SK-N-SH (cell line): ENCODE measurements at regions not wholly inside any gene's neighbourhood (a gene's known extent, or its start where the extent isn't known, plus 50 kb on each side); places are given as distances from the start of the nearest gene placed in this dataset.

ENCODE experiments used
- TF ChIP-seq, protein P1 (sequence below): IDR thresholded peaks from 2 replicates; pipeline ENCODE4 v1.6.1; 2012; ENCODE audit warnings: mild to moderate bottlenecking, low read depth, low read length, moderate library complexity
- TF ChIP-seq, protein P2 (sequence below): fragments of 200-600 bp; sonication (generic); IDR thresholded peaks from 2 replicates; pipeline ENCODE4 v1.6.1; 2017; ENCODE audit warnings: antibody characterized with exemption, mild to moderate bottlenecking, moderate library complexity

DNA sequence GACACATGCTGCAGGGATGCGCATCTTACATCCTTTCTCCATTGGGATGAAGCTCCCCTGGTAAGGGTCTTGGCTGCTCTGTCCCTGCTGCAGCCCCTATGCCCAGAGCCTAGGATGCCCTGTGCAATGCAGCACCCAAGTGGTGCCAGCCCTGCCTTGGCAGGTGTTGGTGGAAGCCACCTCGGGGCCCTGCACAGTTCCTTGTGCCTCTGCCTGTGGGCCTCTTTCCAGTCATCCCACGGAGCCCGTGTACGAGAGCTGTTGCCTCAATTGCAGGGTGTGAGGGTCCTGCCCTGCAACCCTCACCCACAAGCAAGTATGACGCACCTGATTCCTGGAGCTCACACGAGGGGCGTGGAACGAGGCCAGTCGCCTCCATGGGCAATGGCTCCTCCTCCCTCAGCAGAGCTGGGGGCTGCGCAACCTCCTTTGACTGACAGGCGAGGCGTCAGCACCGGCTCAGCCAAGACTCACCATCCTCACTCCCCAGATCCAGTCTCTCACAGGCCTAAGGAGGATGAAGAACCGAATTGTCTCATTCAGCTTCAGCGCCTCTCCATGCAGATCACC, 719.6 kb downstream of the BRD1 start:
- TF ChIP-seq, protein P1, sequence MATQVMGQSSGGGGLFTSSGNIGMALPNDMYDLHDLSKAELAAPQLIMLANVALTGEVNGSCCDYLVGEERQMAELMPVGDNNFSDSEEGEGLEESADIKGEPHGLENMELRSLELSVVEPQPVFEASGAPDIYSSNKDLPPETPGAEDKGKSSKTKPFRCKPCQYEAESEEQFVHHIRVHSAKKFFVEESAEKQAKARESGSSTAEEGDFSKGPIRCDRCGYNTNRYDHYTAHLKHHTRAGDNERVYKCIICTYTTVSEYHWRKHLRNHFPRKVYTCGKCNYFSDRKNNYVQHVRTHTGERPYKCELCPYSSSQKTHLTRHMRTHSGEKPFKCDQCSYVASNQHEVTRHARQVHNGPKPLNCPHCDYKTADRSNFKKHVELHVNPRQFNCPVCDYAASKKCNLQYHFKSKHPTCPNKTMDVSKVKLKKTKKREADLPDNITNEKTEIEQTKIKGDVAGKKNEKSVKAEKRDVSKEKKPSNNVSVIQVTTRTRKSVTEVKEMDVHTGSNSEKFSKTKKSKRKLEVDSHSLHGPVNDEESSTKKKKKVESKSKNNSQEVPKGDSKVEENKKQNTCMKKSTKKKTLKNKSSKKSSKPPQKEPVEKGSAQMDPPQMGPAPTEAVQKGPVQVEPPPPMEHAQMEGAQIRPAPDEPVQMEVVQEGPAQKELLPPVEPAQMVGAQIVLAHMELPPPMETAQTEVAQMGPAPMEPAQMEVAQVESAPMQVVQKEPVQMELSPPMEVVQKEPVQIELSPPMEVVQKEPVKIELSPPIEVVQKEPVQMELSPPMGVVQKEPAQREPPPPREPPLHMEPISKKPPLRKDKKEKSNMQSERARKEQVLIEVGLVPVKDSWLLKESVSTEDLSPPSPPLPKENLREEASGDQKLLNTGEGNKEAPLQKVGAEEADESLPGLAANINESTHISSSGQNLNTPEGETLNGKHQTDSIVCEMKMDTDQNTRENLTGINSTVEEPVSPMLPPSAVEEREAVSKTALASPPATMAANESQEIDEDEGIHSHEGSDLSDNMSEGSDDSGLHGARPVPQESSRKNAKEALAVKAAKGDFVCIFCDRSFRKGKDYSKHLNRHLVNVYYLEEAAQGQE, result no peak
- TF ChIP-seq, protein P2, sequence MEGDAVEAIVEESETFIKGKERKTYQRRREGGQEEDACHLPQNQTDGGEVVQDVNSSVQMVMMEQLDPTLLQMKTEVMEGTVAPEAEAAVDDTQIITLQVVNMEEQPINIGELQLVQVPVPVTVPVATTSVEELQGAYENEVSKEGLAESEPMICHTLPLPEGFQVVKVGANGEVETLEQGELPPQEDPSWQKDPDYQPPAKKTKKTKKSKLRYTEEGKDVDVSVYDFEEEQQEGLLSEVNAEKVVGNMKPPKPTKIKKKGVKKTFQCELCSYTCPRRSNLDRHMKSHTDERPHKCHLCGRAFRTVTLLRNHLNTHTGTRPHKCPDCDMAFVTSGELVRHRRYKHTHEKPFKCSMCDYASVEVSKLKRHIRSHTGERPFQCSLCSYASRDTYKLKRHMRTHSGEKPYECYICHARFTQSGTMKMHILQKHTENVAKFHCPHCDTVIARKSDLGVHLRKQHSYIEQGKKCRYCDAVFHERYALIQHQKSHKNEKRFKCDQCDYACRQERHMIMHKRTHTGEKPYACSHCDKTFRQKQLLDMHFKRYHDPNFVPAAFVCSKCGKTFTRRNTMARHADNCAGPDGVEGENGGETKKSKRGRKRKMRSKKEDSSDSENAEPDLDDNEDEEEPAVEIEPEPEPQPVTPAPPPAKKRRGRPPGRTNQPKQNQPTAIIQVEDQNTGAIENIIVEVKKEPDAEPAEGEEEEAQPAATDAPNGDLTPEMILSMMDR, result no peak
